ENCODE measurements at regions not wholly inside any gene's neighbourhood (a gene's known extent, or its start where the extent isn't known, plus 50 kb on each side); places are given as distances from the start of the nearest gene placed in this dataset.

DNA sequence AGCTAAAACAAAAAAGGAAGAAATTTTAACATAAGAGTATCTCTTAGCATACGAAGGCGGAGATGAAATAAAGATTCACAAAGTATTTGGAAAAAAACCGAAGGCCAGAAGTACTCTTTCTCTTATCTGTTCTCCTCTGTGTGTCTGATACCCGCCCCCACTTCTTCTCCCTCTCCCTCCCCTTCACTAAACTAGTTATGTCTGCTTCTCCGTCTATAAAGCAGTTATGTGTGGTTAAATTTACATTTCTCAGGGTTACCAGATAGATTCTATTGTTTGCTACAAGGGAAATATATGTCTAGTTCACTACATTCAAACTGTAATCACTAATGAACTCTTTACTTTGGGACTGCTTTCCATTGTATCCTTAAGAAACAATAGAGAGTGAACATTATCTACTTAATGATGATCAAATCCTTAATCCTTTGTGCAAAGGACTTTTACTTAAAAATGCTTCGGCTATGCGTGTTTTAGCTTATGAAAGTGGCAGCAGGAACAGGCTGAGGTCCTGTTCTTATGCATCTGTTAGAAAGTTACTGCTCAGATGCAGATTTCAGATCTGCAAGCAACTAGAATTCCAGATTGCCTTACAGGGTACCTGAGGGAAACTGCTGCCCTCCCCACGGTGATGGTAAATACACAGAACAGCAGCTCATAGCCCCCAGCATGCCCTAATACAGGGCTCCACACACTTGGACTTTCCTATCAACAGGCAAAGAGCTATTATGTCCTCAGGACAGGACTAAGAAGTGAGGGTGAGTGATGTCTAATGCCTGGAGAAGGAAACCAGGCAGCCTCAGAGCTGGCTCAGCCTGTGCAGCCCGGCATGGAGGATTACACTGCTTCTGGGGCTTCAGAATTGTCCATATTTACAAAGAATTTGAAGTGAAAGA, 273.3 kb downstream of the FZD1 start:
- no peak overlapping the region for H3K4me2 ChIP-seq (ENCODE audit: control insufficient read depth, insufficient read depth)

More for the DNA sequence above, 273.3 kb downstream of the FZD1 start:
- Histone ChIP-seq H3K79me2 (ENCODE audit: control insufficient read depth, insufficient read depth, low read length) (no peaks in the 10 kb centered on the region), H4K20me1 (ENCODE audit: control insufficient read depth, insufficient read depth) (no peaks in the 10 kb centered on the region), H3K27ac (ENCODE audit: control insufficient read depth, insufficient read depth) (no peak overlapping the region), H3K4me3 (no peak overlapping the region), H2AFZ (ENCODE audit: control insufficient read depth, low read depth, low read length) (no peak overlapping the region), H3K4me1 (ENCODE audit: control insufficient read depth, insufficient read depth, low read length) (no peaks in the 10 kb centered on the region), H3K9me3 (replicated peaks; ENCODE audit: control insufficient read depth, insufficient read depth, low read length) (no peaks in the 10 kb centered on the region), H3K36me3 (ENCODE audit: control insufficient read depth in 2 of 2, insufficient read depth in 2 of 2, low read length in 1 of 2) (no peaks in the 10 kb centered on the region), H3K27me3 (replicated peaks in 1 of 2; ENCODE audit: control insufficient read depth in 2 of 2, insufficient read depth in 2 of 2, low read length in 1 of 2) (no peaks in the 10 kb centered on the region), H3K9ac (ENCODE audit: control insufficient read depth, insufficient read depth, low read length) (no peak overlapping the region)
- CTCF ChIA-PET: no interaction called here
- no TSS peak for BruUV-seq (replicated peaks)
- FAIRE-seq (no peak), DNase-seq (ENCODE audit: low read depth, low spot score) (no peak), ATAC-seq (no peak)
- RAD21 ChIA-PET (ENCODE audit: unreplicated experiment): no interaction called here
- intact Hi-C loops (cut with micrococcal nuclease; ENCODE audit: unreplicated experiment) (no loop called here), in situ Hi-C loops (cut with MboI) (no loop called here)
- POLR2A ChIA-PET: interaction anchor here (0.5 kb wide), 1 partner anchor 385 kb away, joined by 4 read pairs; no protein-coding TSS in a partner anchor
- TF ChIP-seq CHD1 (IDR thresholded peaks at IDR 0.05; ENCODE audit: low read depth, low read length): no peak
- no peak for TF ChIP-seq CHD2 (IDR thresholded peaks at IDR 0.05; ENCODE audit: borderline replicate concordance, low read depth, low read length)
- no peak for TF ChIP-seq E4F1 (IDR thresholded peaks at IDR 0.05; ENCODE audit: borderline replicate concordance, partially characterized antibody)
- TF ChIP-seq, protein P1, sequence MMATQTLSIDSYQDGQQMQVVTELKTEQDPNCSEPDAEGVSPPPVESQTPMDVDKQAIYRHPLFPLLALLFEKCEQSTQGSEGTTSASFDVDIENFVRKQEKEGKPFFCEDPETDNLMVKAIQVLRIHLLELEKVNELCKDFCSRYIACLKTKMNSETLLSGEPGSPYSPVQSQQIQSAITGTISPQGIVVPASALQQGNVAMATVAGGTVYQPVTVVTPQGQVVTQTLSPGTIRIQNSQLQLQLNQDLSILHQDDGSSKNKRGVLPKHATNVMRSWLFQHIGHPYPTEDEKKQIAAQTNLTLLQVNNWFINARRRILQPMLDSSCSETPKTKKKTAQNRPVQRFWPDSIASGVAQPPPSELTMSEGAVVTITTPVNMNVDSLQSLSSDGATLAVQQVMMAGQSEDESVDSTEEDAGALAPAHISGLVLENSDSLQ (IDR thresholded peaks at IDR 0.05): no peak
- TF ChIP-seq CBFB (IDR thresholded peaks at IDR 0.05; ENCODE audit: low read depth): no peak
- no peak for TF ChIP-seq ZNF274 (IDR thresholded peaks at IDR 0.05; ENCODE audit: insufficient read depth, insufficient read length)
- 31% methylated on average over 9 of the region's 9 CpGs for WGBS (ENCODE audit: insufficient coverage, insufficient replicate concordance, low lambda C conversion rate, missing lambda C conversion rate)
- SMC1A ChIA-PET (ENCODE audit: uncharacterized antibody, unreplicated experiment): no interaction called here
